Activated CD4-positive, alpha-beta memory T cell treated with anti-CD3 and anti-CD28 coated beads, Interleukin-2, amount 10 ng/mL, durations not matched to agents 7 days and 5 days (primary cell): ENCODE measurements at regions not wholly inside any gene's neighbourhood (a gene's known extent, or its start where the extent isn't known, plus 50 kb on each side); places are given as distances from the start of the nearest gene placed in this dataset.
"Not testable (repeated sequence)": the region's sequence is repeated elsewhere in the genome, so short reads cannot be mapped to it uniquely, and the experiment has no call there.

Source experiments
- CTCF ChIA-PET: fragments of 350-600 bp; sonication (Branson Sonifier 250); formaldehyde crosslinking; loops from one replicate; lab custom pipeline; 2021; ENCODE audit warnings: antibody characterized with exemption, inconsistent platforms; lab: Charles Lee
- POLR2A ChIA-PET: fragments of 350-600 bp; sonication (Branson Sonifier 250); formaldehyde crosslinking; loops from one replicate; lab custom pipeline; 2021; ENCODE audit warnings: antibody characterized with exemption; lab: Charles Lee
- DNase-seq: peaks from one replicate; pipeline ENCODE4 v3.0.0-alpha.2; 2020
- H3K27ac Mint-ChIP-seq: one replicate; pipeline ENCODE4 v1.8.0; 2021; ENCODE audit warnings: mild to moderate bottlenecking, mixed read lengths
- H3K27me3 Mint-ChIP-seq: one replicate; pipeline ENCODE4 v1.8.0; 2021; ENCODE audit warnings: mixed read lengths
- H3K36me3 Mint-ChIP-seq: one replicate; pipeline ENCODE4 v1.8.0; 2021; ENCODE audit warnings: low read depth, mixed read lengths
- H3K4me1 Mint-ChIP-seq: one replicate; pipeline ENCODE4 v1.8.0; 2021; ENCODE audit warnings: mixed read lengths
- H3K4me3 Mint-ChIP-seq: one replicate; pipeline ENCODE4 v1.8.0; 2021; ENCODE audit warnings: mild to moderate bottlenecking, mixed read lengths
- H3K9me3 Mint-ChIP-seq: one replicate; pipeline ENCODE4 v1.8.0; 2021; ENCODE audit warnings: mixed read lengths

DNA sequence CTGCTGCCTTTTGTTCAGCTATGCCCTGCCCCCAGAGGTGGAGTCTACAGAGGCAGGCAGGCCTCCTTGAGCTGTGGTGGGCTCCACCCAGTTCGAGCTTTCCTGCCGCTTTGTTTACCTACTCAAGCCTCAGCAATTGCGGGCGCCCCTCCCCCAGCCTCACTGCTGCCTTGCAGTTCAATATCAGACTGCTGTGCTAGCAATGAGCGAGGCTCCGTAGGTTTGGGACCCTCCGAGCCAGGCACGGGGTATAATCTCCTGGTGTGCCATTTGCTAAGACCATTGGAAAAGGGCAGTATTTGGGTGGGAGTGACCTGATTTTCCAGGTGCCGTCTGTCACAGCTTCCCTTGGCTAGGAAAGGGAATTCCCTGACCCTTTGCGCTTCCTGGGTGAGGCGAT is 51.9 kb downstream of the DIPK2A start:
- H3K4me1 Mint-ChIP-seq, DNase-seq, H3K27ac Mint-ChIP-seq, H3K4me3 Mint-ChIP-seq, H3K9me3 Mint-ChIP-seq, H3K27me3 Mint-ChIP-seq, H3K36me3 Mint-ChIP-seq, POLR2A ChIA-PET, CTCF ChIA-PET: not testable (repeated sequence)

- ChIA-PET POLR2A (no interaction called here), CTCF (no interaction called here)
- Mint-ChIP-seq H3K9me3 (no peaks in the 10 kb centered on the region), H3K4me3 (no peak overlapping the region), H3K27ac (no peak overlapping the region), H3K36me3 (no peaks in the 10 kb centered on the region), H3K4me1 (peaks cover 9% of the 10 kb centered on the region), H3K27me3 (peaks cover 2% of the 10 kb centered on the region)
- DNase-seq, result no peak
Measured at GRCh38 chr3:144028798-144029411, 57.3 kb downstream of the DIPK2A start.

- Mint-ChIP-seq H3K27ac (no peak overlapping the region), H3K4me1 (peaks cover 9% of the 10 kb centered on the region), H3K4me3 (no peak overlapping the region), H3K9me3 (no peaks in the 10 kb centered on the region), H3K36me3 (no peaks in the 10 kb centered on the region), H3K27me3 (peaks cover 2% of the 10 kb centered on the region)
- no peak for DNase-seq
- ChIA-PET CTCF (no interaction called here), POLR2A (no interaction called here)
Measured at GRCh38 chr3:144029769-144030168, 58.1 kb downstream of the DIPK2A start.

DNA sequence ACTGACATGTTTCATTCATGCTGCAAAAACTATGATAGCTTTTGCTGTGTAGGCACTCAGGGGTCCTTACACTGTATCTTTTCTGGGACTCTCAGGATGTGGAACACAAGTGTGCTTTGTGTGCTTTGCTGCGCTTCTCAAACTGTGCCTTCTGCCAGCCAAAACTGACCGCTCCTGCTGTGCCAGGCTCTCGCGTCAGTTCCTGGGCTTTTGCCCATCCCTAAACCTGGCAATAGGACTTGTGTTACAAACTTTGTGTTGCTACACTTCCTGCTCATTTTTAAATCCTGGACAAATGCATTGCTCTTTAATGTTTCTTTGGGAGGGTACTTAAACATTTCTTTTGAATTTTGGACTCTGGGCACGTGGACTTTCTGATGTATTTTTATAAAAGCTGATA is 60.3 kb downstream of the DIPK2A start:
- Mint-ChIP-seq H3K4me3 (no peak overlapping the region), H3K27me3 (peaks cover 2% of the 10 kb centered on the region), H3K27ac (no peak overlapping the region), H3K4me1 (peaks cover 9% of the 10 kb centered on the region), H3K9me3 (no peaks in the 10 kb centered on the region), H3K36me3 (no peaks in the 10 kb centered on the region)
- no peak for DNase-seq
- CTCF ChIA-PET, result no interaction called here
- POLR2A ChIA-PET, result interaction anchor here (1.0 kb wide), 1 partner anchor 60 kb away, joined by 4 read pairs; the partner anchor contains the start of gene DIPK2A

- ChIA-PET POLR2A (interaction anchor here (0.9 kb wide), 1 partner anchor 60 kb away, joined by 6 read pairs; the partner anchor contains the start of gene DIPK2A), CTCF (no interaction called here)
- Mint-ChIP-seq H3K27ac (no peak overlapping the region), H3K9me3 (no peaks in the 10 kb centered on the region), H3K4me1 (peaks cover 9% of the 10 kb centered on the region), H3K36me3 (no peaks in the 10 kb centered on the region), H3K4me3 (no peak overlapping the region), H3K27me3 (peaks cover 2% of the 10 kb centered on the region)
- no peak for DNase-seq
Measured at GRCh38 chr3:144032531-144033239, 61.1 kb downstream of the DIPK2A start.

DNA sequence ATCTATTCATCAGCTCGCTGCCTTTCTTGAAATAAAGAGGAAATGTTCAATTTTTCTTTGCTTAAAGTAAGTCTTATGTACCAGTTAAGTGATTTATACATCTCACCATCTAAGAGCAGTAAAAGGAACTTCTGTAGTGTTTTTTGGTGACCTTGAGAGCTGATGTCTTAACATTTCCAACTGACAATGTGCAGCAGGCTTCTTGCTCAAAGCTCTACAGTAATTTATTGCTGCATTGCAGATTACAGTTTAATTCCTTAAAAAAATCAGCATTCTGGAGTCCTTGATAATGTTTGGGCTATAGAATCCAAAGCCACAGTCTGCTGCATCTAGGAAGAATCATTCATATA is 61.6 kb downstream of the DIPK2A start:
- no peak overlapping the region for H3K4me3 Mint-ChIP-seq
- POLR2A ChIA-PET, result interaction anchor here (0.9 kb wide), 1 partner anchor 61 kb away, joined by 6 read pairs; the partner anchor contains the start of gene DIPK2A
- no peak for DNase-seq
- H3K27ac Mint-ChIP-seq, result no peak overlapping the region
- H3K4me1 Mint-ChIP-seq, result peaks cover 9% of the 10 kb centered on the region
- CTCF ChIA-PET, result no interaction called here
- H3K36me3 Mint-ChIP-seq, result no peaks in the 10 kb centered on the region
- H3K9me3 Mint-ChIP-seq, result no peaks in the 10 kb centered on the region
- H3K27me3 Mint-ChIP-seq, result no peaks in the 10 kb centered on the region

GRCh38 chr3:144033863-144034262 is 62.2 kb downstream of the DIPK2A start:
- ChIA-PET POLR2A (no interaction called here), CTCF (no interaction called here)
- no peaks in the 10 kb centered on the region for H3K27me3 Mint-ChIP-seq
- DNase-seq, result no peak
- H3K4me1 Mint-ChIP-seq, result peaks cover 9% of the 10 kb centered on the region
- H3K36me3 Mint-ChIP-seq, result no peaks in the 10 kb centered on the region
- no peaks in the 10 kb centered on the region for H3K9me3 Mint-ChIP-seq
- no peak overlapping the region for H3K4me3 Mint-ChIP-seq
- H3K27ac Mint-ChIP-seq, result no peak overlapping the region

- H3K4me3 Mint-ChIP-seq, result no peak overlapping the region
- POLR2A ChIA-PET, result no interaction called here
Measured at GRCh38 chr3:144034715-144035290, 63.2 kb downstream of the DIPK2A start.

DNA sequence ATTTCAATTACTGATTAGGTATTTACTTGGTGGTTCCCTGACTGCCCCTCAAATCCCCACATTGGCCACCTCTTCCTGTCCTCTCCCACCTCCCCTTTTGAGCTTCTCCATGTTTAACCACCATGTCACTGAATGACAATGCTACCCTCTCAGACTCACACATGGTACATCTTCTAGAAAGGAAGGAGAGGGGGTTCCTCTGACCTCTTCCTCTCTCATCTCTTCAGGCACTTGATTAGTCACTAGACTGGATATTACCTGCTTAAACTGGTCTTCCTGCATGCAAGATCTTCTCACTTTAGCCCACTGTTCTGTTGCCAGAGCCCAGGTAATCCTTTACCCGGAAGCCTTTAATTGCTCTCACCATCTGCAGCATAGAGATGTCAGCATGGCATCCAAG is 64.9 kb downstream of the DIPK2A start:
- Mint-ChIP-seq H3K4me3 (no peak overlapping the region), H3K36me3 (no peaks in the 10 kb centered on the region), H3K4me1 (peaks cover 9% of the 10 kb centered on the region), H3K27ac (no peak overlapping the region), H3K9me3 (no peaks in the 10 kb centered on the region), H3K27me3 (peaks cover 4% of the 10 kb centered on the region)
- ChIA-PET POLR2A (no interaction called here), CTCF (no interaction called here)
- no peak for DNase-seq

More at GRCh38 chr3:144034715-144035290, 63.2 kb downstream of the DIPK2A start:
- no peak for DNase-seq
- peaks cover 9% of the 10 kb centered on the region for H3K4me1 Mint-ChIP-seq
- H3K36me3 Mint-ChIP-seq, result no peaks in the 10 kb centered on the region
- CTCF ChIA-PET, result no interaction called here
- no peak overlapping the region for H3K27ac Mint-ChIP-seq
- no peaks in the 10 kb centered on the region for H3K9me3 Mint-ChIP-seq
- no peaks in the 10 kb centered on the region for H3K27me3 Mint-ChIP-seq

- Mint-ChIP-seq H3K27ac (no peak overlapping the region), H3K27me3 (peaks cover 7% of the 10 kb centered on the region), H3K4me3 (no peak overlapping the region), H3K36me3 (no peaks in the 10 kb centered on the region), H3K9me3 (no peaks in the 10 kb centered on the region), H3K4me1 (no peaks in the 10 kb centered on the region)
- no peak for DNase-seq
- CTCF ChIA-PET, result no interaction called here
- POLR2A ChIA-PET, result no interaction called here
Measured at GRCh38 chr3:144039661-144040060, 68.0 kb downstream of the DIPK2A start.

DNA sequence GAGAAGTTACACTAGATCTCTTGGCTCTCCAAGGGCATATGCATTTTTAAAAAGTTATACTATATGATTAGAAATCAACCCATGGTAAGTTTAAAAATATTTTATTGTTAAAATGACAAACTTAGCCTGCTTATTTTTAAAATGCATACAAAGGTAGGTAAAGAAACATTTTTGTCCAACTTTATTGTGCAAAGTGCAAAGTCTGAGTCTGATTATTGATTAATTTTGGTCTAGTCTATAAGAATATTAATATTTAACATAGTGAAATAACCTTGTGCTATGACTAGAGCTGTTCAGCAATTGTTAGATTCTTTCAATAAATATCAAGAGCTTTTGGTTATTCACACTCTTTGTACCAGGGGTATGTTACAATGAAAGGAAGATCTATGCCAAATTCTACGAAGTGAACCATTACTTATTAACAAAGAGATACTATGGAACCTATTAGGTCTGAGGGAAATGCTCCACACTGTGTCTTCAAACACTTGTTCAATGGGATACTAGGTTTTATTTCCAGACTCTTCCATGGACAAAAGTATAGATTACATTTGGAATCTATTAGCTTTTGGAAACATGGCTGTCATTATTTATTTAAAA is 70.4 kb downstream of the DIPK2A start:
- no peaks in the 10 kb centered on the region for H3K9me3 Mint-ChIP-seq
- DNase-seq, result no peak
- H3K4me3 Mint-ChIP-seq, result no peak overlapping the region
- no peak overlapping the region for H3K27ac Mint-ChIP-seq
- no peaks in the 10 kb centered on the region for H3K36me3 Mint-ChIP-seq
- POLR2A ChIA-PET, result no interaction called here
- H3K4me1 Mint-ChIP-seq, result no peaks in the 10 kb centered on the region
- CTCF ChIA-PET, result no interaction called here
- H3K27me3 Mint-ChIP-seq, result peaks cover 7% of the 10 kb centered on the region

- Mint-ChIP-seq H3K4me3 (no peak overlapping the region), H3K9me3 (no peaks in the 10 kb centered on the region), H3K27ac (no peak overlapping the region), H3K4me1 (no peaks in the 10 kb centered on the region), H3K36me3 (no peaks in the 10 kb centered on the region), H3K27me3 (peaks cover 3% of the 10 kb centered on the region)
- DNase-seq, result no peak
- POLR2A ChIA-PET, result no interaction called here
- CTCF ChIA-PET, result no interaction called here
Measured at GRCh38 chr3:144045766-144046165, 74.1 kb downstream of the DIPK2A start.

GRCh38 chr3:144049374-144049773 is 77.8 kb downstream of the DIPK2A start:
- Mint-ChIP-seq H3K27me3 (no peaks in the 10 kb centered on the region), H3K36me3 (no peaks in the 10 kb centered on the region), H3K4me1 (no peaks in the 10 kb centered on the region), H3K27ac (no peak overlapping the region), H3K4me3 (no peak overlapping the region), H3K9me3 (no peaks in the 10 kb centered on the region)
- CTCF ChIA-PET, result no interaction called here
- no peak for DNase-seq
- POLR2A ChIA-PET, result no interaction called here
